Cardiac muscle cell (in vitro differentiated cells and primary cell): ENCODE measurements at regions not wholly inside any gene's neighbourhood (a gene's known extent, or its start where the extent isn't known, plus 50 kb on each side); places are given as distances from the start of the nearest gene placed in this dataset.

ENCODE experiments used
- DNase-seq, 2 donors: peaks; one replicate each; pipeline versions ENCODE4 v3.0.0 to v3.0.0-alpha.2; 2010 to 2017; ENCODE audit warnings: low read depth in 1 of 2, low spot score in 1 of 2
- H3K27ac ChIP-seq: fragments of 200-600 bp; sonication (generic); 2 replicates; pipeline ENCODE4 v1.5.1; 2016
- H3K27me3 ChIP-seq: fragments of 200-600 bp; sonication (generic); 2 replicates; pipeline ENCODE4 v1.6.0; 2016; ENCODE audit warnings: control low read depth
- H3K36me3 ChIP-seq: fragments of 200-600 bp; sonication (generic); 2 replicates; pipeline ENCODE4 v1.5.1; 2016; ENCODE audit warnings: control low read depth
- H3K4me1 ChIP-seq: fragments of 200-600 bp; sonication (generic); 2 replicates; pipeline ENCODE4 v1.8.1; 2017; ENCODE audit warnings: low read depth, mild to moderate bottlenecking, mixed run types
- H3K4me3 ChIP-seq: fragments of 200-600 bp; sonication (generic); 2 replicates; pipeline ENCODE4 v1.5.1; 2016; ENCODE audit warnings: mild to moderate bottlenecking
- H3K9me3 ChIP-seq: fragments of 200-600 bp; sonication (generic); 2 replicates; pipeline ENCODE4 v1.5.1; 2017; ENCODE audit warnings: low read depth, mild to moderate bottlenecking, control low read depth
- TF ChIP-seq, protein P1 (sequence below): IDR thresholded peaks from 2 replicates; pipeline ENCODE4 v1.5.1; 2012; ENCODE audit warnings: low read depth, mild to moderate bottlenecking, low read length

DNA sequence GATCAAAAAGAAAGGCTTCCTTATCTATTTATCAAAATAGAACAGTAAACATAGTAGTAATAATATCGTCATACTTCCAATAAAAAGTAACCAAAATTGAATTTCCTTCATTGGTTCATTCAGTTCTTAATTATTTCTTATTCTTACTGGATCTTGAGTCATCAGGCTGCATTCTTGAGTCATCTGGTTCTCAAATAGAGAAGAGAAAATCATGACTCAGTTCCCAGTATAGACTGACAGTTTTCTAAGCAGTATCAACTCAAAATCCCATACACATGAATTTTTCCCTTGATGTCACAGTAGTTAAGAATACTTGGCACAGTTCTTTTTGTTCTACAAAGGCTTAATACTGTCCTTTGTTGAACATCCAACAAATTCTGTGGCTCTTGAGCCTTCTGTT, 626.9 kb upstream of the ADGRL4 start:
- Histone ChIP-seq H3K27ac (no peak overlapping the region), H3K4me1 (no peaks in the 10 kb centered on the region), H3K36me3 (no peaks in the 10 kb centered on the region), H3K4me3 (no peak overlapping the region), H3K9me3 (no peaks in the 10 kb centered on the region), H3K27me3 (no peaks in the 10 kb centered on the region)
- TF ChIP-seq, protein P1, sequence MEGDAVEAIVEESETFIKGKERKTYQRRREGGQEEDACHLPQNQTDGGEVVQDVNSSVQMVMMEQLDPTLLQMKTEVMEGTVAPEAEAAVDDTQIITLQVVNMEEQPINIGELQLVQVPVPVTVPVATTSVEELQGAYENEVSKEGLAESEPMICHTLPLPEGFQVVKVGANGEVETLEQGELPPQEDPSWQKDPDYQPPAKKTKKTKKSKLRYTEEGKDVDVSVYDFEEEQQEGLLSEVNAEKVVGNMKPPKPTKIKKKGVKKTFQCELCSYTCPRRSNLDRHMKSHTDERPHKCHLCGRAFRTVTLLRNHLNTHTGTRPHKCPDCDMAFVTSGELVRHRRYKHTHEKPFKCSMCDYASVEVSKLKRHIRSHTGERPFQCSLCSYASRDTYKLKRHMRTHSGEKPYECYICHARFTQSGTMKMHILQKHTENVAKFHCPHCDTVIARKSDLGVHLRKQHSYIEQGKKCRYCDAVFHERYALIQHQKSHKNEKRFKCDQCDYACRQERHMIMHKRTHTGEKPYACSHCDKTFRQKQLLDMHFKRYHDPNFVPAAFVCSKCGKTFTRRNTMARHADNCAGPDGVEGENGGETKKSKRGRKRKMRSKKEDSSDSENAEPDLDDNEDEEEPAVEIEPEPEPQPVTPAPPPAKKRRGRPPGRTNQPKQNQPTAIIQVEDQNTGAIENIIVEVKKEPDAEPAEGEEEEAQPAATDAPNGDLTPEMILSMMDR = no peak
- peak in 1 of 2 donors; percentile 45 for DNase-seq

DNA sequence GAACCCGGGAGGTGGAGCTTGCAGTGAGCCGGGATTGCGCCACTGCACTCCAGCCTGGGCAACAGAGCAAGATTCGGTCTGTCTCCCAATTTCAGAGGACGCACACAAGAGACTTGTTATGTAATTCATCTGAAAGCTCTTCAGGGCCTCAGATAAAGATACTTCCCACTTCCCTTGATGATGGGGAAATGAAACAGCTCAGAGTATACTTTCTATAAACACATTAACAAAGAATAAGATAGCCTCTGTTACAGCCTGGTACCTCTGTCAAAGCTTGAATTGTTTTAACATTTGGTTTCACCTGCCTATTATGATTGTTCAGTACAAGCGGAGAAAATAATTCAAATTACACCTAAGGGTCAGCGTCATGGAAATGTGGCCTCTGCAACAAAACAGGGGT, 622.9 kb upstream of the ADGRL4 start:
- no peak for DNase-seq
- Histone ChIP-seq H3K9me3 (no peaks in the 10 kb centered on the region), H3K27me3 (no peaks in the 10 kb centered on the region), H3K27ac (no peak overlapping the region), H3K4me3 (no peak overlapping the region), H3K4me1 (no peaks in the 10 kb centered on the region), H3K36me3 (no peaks in the 10 kb centered on the region)
- TF ChIP-seq, protein P1 = no peak

DNA sequence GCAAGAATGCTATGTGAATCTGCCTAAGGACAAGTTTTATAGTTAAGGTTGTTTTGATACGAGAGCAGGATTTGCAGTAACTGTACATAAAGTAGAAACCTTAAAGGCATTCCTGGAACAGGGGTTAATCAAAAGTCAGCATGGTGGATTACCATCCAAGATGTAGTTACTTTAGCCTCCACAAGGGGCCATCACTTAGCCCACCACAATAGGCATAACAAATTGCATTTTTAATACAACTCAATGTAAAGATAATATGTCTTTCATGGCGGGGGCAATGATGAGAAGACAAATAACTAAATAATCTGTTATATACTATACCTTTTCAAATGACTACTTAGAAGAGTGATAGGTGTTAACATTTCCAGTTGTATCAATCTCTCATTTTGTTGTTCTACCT, 611.2 kb upstream of the ADGRL4 start:
- DNase-seq = no peak
- Histone ChIP-seq H3K27me3 (no peaks in the 10 kb centered on the region), H3K4me3 (no peak overlapping the region), H3K4me1 (no peaks in the 10 kb centered on the region), H3K9me3 (no peaks in the 10 kb centered on the region), H3K27ac (no peak overlapping the region), H3K36me3 (no peaks in the 10 kb centered on the region)
- TF ChIP-seq, protein P1 = peak; percentile 45

DNA sequence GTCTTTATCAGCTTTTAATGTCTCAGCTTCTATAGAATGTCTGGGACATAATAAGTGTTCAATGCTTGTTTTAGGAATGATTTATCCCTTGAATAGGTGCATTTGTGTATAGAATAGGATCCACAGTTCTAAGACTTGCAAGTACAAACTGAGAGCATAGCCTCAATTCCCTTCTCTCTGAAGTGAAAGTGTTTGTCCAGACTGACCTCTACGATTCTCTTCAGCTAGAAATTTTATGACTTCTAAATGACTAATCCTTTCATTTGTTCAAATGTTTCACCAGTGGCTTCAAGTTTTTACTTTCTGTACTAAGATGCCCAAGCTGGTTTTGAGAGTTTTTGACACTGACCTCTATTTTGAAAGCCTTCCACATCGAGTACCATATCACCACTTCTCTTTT, 608.2 kb upstream of the ADGRL4 start:
- H3K9me3 ChIP-seq = no peaks in the 10 kb centered on the region
- H3K27ac ChIP-seq = no peak overlapping the region
- H3K4me3 ChIP-seq = no peak overlapping the region
- TF ChIP-seq, protein P1 = no peak
- no peak for DNase-seq
- H3K36me3 ChIP-seq = no peaks in the 10 kb centered on the region
- H3K4me1 ChIP-seq = no peaks in the 10 kb centered on the region
- H3K27me3 ChIP-seq = no peaks in the 10 kb centered on the region

DNA sequence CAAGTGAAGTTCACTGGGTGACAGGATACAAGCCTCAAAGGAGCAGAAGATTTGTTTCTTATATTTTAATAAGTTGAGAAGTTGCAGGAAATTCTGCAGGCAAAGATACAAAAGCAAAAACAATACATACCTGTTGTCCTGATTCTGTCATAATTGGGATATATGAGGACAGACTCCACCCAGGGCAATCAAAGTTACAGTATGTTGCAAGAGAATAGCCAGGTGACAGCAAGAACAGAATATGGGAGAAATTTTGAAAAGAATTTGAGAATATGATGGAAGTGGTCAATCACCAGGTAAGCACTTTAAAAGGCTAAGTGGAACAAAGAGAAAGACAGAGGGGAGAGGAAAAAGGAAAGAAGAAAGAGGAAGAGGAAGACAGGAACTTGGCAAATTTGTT, 607.6 kb upstream of the ADGRL4 start:
- Histone ChIP-seq H3K27ac (no peak overlapping the region), H3K27me3 (no peaks in the 10 kb centered on the region), H3K9me3 (no peaks in the 10 kb centered on the region), H3K4me1 (no peaks in the 10 kb centered on the region), H3K4me3 (no peak overlapping the region), H3K36me3 (no peaks in the 10 kb centered on the region)
- no peak for DNase-seq
- TF ChIP-seq, protein P1 = no peak

DNA sequence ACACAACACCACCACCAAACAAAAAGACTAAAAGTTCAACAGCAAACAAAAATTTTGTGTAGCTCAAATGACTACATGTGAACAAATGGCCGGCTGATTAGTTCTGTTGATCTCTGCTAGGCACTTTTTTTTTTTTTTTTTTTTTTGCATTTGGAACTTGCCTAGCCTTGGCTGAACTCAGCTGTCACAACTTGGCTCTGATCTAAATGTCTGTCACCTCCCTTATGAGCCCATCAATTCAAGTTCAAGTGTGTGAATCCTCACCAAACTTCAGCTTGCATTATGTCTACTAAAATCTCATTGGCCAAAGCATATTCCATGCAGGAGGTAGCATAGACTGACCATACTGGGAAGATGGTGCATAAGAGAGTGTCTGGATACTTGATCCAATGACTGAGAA, 606.5 kb upstream of the ADGRL4 start:
- no peak overlapping the region for H3K27ac ChIP-seq
- DNase-seq = no peak
- H3K4me1 ChIP-seq = no peaks in the 10 kb centered on the region
- no peaks in the 10 kb centered on the region for H3K9me3 ChIP-seq
- no peak overlapping the region for H3K4me3 ChIP-seq
- no peaks in the 10 kb centered on the region for H3K27me3 ChIP-seq
- TF ChIP-seq, protein P1 = no peak
- no peaks in the 10 kb centered on the region for H3K36me3 ChIP-seq
